Osteoblast (primary cell): ENCODE measurements at regions not wholly inside any gene's neighbourhood (a gene's known extent, or its start where the extent isn't known, plus 50 kb on each side); places are given as distances from the start of the nearest gene placed in this dataset.

Source experiments
- DNase-seq: peaks from one replicate; pipeline ENCODE4 v3.0.0; 2011; ENCODE audit warnings: low spot score, mixed read lengths; ENCODE audit not compliant: insufficient read length; ENCODE audit errors: missing footprints
- H2AFZ ChIP-seq: 2 replicates; pipeline ENCODE4 v1.6.0; 2011; ENCODE audit warnings: mild to moderate bottlenecking, low read length
- H3K27ac ChIP-seq: 2 replicates; pipeline ENCODE4 v1.5.1; 2011; ENCODE audit warnings: mild to moderate bottlenecking, low read depth, low read length, moderate library complexity
- H3K27me3 ChIP-seq: 2 replicates; pipeline ENCODE4 v1.6.0; 2012; ENCODE audit warnings: mild to moderate bottlenecking, control low read depth, inconsistent platforms, low read length, moderate library complexity; ENCODE audit not compliant: insufficient read depth
- H3K36me3 ChIP-seq: 2 replicates; pipeline ENCODE4 v1.5.1; 2011; ENCODE audit warnings: mild to moderate bottlenecking, low read length, control low read depth, moderate library complexity; ENCODE audit not compliant: insufficient read depth
- H3K4me1 ChIP-seq: 2 replicates; pipeline ENCODE4 v1.5.1; 2011; ENCODE audit warnings: mild to moderate bottlenecking, low read length, control low read depth, moderate library complexity; ENCODE audit not compliant: insufficient read depth
- H3K4me2 ChIP-seq: 2 replicates; pipeline ENCODE4 v1.6.0; 2011; ENCODE audit warnings: mild to moderate bottlenecking, low read length; ENCODE audit not compliant: insufficient read depth
- H3K4me3 ChIP-seq: fragments of 200-600 bp; sonication (generic); 3 replicates; pipeline ENCODE4 v1.5.1; 2012; ENCODE audit warnings: mild to moderate bottlenecking, low read length, inconsistent platforms; ENCODE audit not compliant: insufficient read depth
- H3K79me2 ChIP-seq: 2 replicates; pipeline ENCODE4 v1.6.0; 2012; ENCODE audit warnings: mild to moderate bottlenecking, low read length, control low read depth, inconsistent platforms; ENCODE audit not compliant: insufficient read depth
- H3K9me3 ChIP-seq: 2 replicates; pipeline ENCODE4 v1.5.1; 2011; ENCODE audit warnings: low read depth, low read length, control low read depth
- H4K20me1 ChIP-seq: 2 replicates; pipeline ENCODE4 v1.6.0; 2012; ENCODE audit warnings: mild to moderate bottlenecking, low read length, control low read depth; ENCODE audit not compliant: insufficient read depth
- CTCF ChIP-seq: IDR thresholded peaks from 2 replicates; pipeline ENCODE4 v1.5.1; 2011; ENCODE audit warnings: mild to moderate bottlenecking, low read depth, low read length, moderate library complexity; ENCODE audit errors: extremely low read depth

- Histone ChIP-seq H4K20me1 (no peaks in the 10 kb centered on the region), H3K36me3 (no peaks in the 10 kb centered on the region), H3K27me3 (no peaks in the 10 kb centered on the region), H3K4me3 (no peak overlapping the region), H2AFZ (no peak overlapping the region), H3K9me3 (no peaks in the 10 kb centered on the region), H3K4me2 (no peak overlapping the region), H3K4me1 (no peaks in the 10 kb centered on the region), H3K27ac (no peak overlapping the region), H3K79me2 (no peaks in the 10 kb centered on the region)
- DNase-seq, result no peak
- TF ChIP-seq CTCF, result no peak
Observed at GRCh38 chr9:80602291-80602690, 1030.5 kb downstream of the TLE4 start.

DNA sequence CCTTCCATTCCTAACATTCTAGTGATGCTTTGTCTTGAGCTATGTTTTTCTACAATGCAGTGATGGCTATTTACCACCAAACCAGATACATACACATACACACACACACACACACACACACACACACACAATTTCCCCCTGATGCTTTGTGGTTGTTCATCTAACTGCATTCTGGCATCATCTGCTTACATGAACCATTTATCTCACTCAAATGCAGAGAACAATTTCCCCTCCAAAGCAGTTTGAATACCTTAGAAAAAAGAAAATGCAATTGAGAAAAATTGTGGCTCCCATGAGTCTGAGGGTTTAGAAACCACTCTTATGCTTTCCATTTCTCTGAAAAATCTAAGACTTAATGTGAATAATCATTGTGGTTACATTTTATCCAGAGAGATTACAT, 1024.8 kb downstream of the TLE4 start:
- H3K36me3 ChIP-seq, result no peaks in the 10 kb centered on the region
- H3K4me3 ChIP-seq, result no peak overlapping the region
- no peaks in the 10 kb centered on the region for H3K79me2 ChIP-seq
- no peak overlapping the region for H2AFZ ChIP-seq
- no peaks in the 10 kb centered on the region for H4K20me1 ChIP-seq
- no peaks in the 10 kb centered on the region for H3K4me1 ChIP-seq
- no peak for DNase-seq
- no peaks in the 10 kb centered on the region for H3K27me3 ChIP-seq
- H3K4me2 ChIP-seq, result no peak overlapping the region
- TF ChIP-seq CTCF, result no peak
- no peaks in the 10 kb centered on the region for H3K9me3 ChIP-seq
- H3K27ac ChIP-seq, result no peak overlapping the region

DNA sequence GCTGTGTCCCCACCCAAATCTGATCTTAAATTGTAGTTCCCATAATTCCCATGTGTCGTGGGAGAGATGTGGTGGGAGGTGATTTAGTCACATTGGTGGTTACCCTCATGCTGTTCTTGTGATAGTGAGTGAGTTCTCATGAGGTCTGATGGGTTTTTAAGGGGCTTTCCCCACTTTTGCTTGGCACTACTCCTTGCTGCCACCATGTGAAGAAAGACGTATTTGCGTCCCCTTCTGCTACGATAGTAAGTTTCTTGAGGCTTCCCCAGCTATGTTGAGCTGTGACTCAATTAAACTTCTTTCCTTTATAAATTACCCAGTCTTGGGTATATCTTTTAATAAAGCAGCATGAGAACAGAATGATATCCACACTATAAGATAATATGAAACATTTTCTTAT, 1023.4 kb downstream of the TLE4 start:
- no peak overlapping the region for H3K4me2 ChIP-seq
- no peaks in the 10 kb centered on the region for H3K36me3 ChIP-seq
- TF ChIP-seq CTCF, result no peak
- H3K27ac ChIP-seq, result no peak overlapping the region
- no peak for DNase-seq
- H3K27me3 ChIP-seq, result no peaks in the 10 kb centered on the region
- no peaks in the 10 kb centered on the region for H3K79me2 ChIP-seq
- no peaks in the 10 kb centered on the region for H3K4me1 ChIP-seq
- no peaks in the 10 kb centered on the region for H3K9me3 ChIP-seq
- H2AFZ ChIP-seq, result no peak overlapping the region
- H4K20me1 ChIP-seq, result no peaks in the 10 kb centered on the region
- no peak overlapping the region for H3K4me3 ChIP-seq

GRCh38 chr9:80592413-80592812, 1020.6 kb downstream of the TLE4 start:
- H3K4me1 ChIP-seq, result no peaks in the 10 kb centered on the region
- H3K4me3 ChIP-seq, result no peak overlapping the region
- no peak for DNase-seq
- no peaks in the 10 kb centered on the region for H3K36me3 ChIP-seq
- no peaks in the 10 kb centered on the region for H3K79me2 ChIP-seq
- no peaks in the 10 kb centered on the region for H4K20me1 ChIP-seq
- no peak for TF ChIP-seq CTCF
- no peaks in the 10 kb centered on the region for H3K9me3 ChIP-seq
- no peaks in the 10 kb centered on the region for H3K27me3 ChIP-seq
- H2AFZ ChIP-seq, result no peak overlapping the region
- no peak overlapping the region for H3K4me2 ChIP-seq
- H3K27ac ChIP-seq, result no peak overlapping the region
